Activated CD4-positive, alpha-beta T cell treated with anti-CD3 and anti-CD28 coated beads, Interleukin-2, amount 50 U/mL, for 4 hours (primary cell): ENCODE measurements at regions not wholly inside any gene's neighbourhood (a gene's known extent, or its start where the extent isn't known, plus 50 kb on each side); places are given as distances from the start of the nearest gene placed in this dataset.

Source experiments
- DNase-seq, 2 experiments: peaks; one replicate each; pipeline ENCODE4 v3.0.0-alpha.2; 2020

- no peak for DNase-seq
These were observed 545.8 kb upstream of the ALCAM start for GRCh38 chr3:104820959-104821358.

DNA sequence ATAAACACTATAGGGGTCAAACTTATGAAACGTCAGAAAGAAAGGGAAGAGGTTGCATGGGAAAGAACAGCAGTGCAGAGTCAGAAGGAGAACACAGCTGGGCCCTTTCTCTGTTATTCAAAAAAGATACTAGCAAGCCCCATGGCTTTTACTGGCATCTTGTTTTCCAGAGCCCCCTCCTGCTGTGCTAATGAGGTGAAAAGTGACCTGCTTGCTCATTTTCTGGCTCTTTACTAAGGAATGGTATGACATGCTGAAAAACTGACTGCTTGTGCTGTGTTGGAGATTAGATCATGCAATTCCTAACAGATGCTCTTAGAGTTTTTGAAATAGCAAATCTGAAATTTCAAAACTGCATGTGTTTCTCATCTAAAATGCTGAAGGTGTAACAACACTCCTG, 541.6 kb upstream of the ALCAM start:
- DNase-seq, result no peak

GRCh38 chr3:104831071-104831470, 535.6 kb upstream of the ALCAM start:
- DNase-seq, result no peak

GRCh38 chr3:104832530-104832929, 534.2 kb upstream of the ALCAM start:
- DNase-seq, result no peak

DNA sequence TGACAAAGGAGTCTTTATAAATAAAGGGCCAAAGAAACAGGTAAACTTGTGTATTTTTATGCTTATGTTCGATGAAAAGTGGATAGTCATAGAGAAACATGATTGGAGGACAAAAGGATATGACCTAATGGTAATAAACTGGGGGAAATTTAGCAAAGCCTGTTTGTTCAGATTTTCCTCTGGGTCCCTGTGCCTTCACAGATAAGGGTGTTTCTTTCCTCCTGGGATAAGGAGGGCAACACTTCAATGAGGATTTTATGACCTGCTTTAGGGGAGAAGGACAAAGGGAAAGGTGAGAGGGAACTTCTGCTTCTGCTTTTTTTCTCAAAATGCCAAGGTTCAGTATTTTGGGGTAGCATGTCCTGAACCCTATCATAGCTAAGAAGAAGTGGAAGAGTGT, 531.3 kb upstream of the ALCAM start:
- no peak for DNase-seq

GRCh38 chr3:104846270-104846669, 520.4 kb upstream of the ALCAM start:
- no peak for DNase-seq

DNA sequence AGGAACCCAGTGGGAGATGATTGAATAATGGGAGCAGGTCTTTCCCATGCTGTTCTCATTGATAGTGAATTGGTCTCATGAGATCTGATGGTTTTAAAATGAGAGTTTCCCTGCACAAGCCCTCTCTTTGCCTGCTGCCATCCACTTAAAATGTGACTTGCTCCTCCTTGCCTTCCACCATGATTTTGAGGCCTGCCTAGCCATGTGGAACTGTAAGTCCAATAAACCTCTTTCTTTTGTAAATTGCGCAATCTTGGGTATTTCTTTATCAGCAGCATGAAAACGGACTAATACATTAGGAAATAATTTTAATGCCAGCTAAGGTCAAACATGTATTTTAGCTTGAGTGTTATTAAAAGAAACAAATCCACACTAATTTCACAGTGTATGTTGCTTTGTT, 517.6 kb upstream of the ALCAM start:
- DNase-seq, result no peak

GRCh38 chr3:104854468-104854867, 512.2 kb upstream of the ALCAM start:
- no peak for DNase-seq

GRCh38 chr3:104855702-104856101, 511.0 kb upstream of the ALCAM start:
- DNase-seq, result no peak

- DNase-seq, result no peak
These were observed 510.0 kb upstream of the ALCAM start for GRCh38 chr3:104856741-104857140.

- DNase-seq, result no peak
These were observed 498.4 kb upstream of the ALCAM start for GRCh38 chr3:104868291-104868690.

DNA sequence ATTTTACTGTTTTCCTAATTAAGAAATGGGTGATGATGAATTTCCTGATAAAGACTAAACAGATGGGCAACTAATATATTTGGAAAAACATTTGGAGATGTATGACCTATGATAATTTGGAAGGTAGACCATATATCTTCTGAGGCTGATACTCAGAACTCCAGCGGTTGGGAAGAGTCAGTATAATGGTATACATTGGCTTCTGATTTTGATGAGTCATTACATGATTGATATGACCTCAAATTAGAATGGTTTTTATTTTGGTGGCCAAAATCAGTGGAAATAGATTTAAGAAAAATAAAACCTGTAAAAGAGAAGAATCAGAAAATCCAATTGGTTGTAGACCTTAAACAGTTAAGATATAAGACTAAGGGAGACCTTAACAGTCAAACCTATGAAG, 496.4 kb upstream of the ALCAM start:
- DNase-seq, result no peak

DNA sequence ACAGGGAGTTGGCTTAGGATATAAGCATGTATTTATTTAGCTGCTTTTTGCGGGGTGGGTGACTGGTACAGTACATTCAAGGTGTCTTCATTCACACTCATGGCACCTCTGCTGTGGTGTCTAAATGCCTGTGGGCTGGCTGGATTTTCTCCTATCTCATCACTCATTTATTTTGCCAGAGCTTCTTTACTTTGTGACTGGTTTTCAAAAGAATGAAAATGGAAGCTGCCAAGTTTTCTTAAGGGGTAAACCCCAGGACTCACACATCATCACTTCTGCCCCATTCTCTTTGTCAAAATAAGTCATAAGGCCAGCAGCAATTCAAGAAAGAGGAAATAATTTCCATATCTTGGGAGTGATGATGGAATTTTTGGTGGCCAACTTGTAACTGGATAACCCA, 493.4 kb upstream of the ALCAM start:
- no peak for DNase-seq

DNA sequence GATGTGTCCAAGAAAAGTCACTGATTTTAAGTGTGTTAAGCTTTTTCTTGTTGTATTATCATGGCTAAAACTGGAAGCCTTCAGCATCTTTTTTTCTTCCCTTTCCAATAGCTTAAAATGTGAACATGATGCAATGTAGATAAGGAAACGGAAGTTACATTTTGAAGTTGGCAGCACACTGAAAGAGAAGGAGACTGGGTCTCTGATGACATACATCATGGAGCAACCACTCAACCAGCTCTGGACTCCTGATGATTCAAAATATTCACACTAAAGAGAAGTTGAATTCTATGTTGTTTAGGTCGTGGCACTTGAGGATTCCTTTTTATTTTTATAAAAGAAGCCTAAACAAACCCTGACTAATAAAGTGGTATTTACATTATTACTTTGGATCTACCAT, 488.3 kb upstream of the ALCAM start:
- DNase-seq, result no peak

DNA sequence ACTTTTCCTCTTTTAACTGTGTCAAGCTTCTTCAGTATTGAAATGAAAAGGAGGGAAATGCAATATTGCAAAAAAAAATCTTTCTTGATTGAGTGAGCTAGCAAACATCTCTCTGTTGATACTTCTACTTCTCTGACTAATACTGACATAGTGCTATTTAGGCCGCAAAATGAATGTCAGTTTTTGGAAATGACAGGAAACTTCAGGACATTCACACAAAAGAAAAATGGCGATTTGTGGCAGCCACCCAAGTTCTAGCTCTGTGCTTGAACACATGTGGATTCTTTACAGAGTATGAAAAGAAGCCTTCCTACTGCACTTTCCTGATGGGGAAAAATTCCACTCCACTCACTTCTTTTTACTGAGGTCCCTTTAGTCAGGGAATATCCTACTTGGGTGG, 486.8 kb upstream of the ALCAM start:
- no peak for DNase-seq

DNA sequence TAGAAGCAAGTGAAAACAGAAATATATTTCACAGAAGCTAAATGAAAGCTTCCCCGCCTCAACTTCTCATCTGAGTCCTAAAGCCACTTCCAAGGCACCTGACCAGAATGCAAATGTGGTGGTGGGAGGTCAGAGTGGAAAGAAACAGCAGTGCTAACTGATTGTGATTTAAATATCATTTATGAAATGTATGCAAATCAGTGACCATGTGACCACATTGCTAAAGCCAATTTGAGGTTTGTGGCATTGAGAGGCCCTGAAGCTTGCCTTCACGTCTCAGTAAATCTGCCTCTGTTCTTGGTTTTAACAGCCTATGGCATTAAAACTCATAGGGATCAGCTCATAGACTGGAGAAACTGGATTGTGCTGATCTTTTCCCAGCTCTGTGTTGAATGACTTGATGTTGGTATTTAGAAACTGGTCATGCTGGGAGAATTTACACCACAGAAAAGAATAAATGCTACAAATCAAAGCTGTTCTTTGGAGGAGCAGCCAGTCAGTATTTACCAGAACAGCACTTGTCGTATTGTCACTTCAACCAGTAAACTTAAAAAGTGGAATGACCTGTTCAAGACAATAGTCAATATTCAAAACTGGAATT, 481.4 kb upstream of the ALCAM start:
- no peak for DNase-seq

DNA sequence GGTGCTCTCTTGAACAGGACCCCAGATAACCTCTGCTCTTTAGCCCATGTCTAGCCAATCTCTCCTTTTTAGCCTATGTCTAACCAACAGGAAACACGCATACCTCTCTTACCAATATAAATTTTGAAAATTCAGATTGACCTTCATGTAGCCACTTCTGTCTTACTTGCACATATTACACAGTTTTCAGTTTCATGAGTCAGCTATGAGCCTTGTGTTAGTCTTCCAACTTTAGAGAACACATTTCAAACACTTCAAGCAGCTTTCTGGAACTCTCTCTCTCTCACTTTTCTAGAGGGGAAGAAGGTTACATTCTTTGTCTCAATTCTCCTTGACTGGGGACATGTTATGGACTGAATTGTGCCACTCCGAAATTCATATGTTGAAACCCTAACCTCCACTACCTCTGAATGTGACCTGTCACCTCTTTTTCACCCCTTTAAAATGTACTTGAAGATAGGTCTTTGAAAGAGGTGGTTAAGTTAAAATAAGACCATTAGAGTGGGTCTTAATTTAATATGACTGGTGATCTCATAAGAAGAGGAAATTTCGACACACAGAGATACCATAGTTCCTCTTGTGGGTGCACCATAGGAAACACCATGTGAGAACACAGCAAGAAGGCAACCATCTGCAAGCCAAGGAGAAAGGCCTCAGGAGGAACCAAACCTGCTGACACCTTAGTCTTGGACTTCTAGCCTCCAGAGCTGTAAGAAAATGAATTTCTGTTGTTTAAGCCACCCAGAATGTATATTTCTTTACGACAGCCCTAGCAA, 480.3 kb upstream of the ALCAM start:
- no peak for DNase-seq

DNA sequence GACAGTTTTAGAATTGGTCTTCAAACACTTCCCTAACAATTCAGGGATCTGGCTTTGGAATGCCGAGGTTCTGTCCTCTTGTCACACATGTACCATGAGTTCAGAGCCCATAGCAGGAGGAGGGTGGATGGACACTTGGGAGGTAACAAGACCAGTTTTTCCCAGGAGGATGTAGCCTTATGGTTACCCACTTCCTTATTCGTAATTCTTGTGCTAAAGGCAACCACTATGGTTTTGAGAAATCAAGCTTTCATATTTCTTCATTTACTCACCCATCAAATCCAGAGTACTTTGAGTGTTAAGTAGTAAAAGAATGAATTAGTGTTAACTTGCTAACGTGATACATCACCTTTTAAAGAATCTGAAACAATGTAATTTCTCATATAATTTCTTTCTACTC, 479.6 kb upstream of the ALCAM start:
- DNase-seq, result no peak

GRCh38 chr3:104887619-104888018, 479.1 kb upstream of the ALCAM start:
- no peak for DNase-seq

GRCh38 chr3:104892044-104892443, 474.7 kb upstream of the ALCAM start:
- DNase-seq, result no peak

DNA sequence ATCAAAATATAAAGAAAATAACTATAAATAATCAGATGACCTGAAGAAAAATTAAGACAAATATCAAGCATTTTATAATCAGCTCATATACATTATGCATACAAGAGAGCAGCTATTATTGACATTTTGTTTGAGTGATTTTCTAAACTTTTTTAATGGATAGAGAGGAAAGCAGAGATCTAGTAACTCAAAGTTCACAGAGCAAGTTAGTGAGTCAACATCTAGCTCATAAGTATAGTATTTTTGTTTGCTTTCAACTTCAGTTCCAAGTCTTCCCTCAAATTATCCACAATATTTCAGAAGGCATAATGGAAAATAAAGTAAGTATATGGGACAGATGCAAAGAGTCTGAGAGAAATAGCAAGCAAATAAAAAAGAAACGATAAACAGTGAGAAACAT, 470.1 kb upstream of the ALCAM start:
- DNase-seq, result no peak

DNA sequence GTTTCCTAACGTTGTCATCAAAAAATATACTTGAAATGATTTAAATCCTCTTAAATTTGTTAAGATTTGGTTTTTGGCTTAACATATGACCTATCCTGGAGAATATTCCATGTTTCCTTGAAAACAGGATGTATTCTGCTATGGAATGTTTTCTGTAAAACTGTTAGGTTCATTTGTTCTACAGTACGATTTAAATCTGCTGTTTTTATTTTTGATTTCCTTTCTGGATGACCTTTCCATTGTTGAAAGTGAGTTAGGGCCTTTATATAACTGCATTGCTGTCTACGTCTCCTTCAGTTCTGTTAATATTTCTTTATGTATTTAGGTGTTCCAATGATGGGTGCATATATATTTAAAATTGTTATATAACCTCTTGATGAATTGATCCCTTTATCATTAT, 465.3 kb upstream of the ALCAM start:
- DNase-seq, result no peak

DNA sequence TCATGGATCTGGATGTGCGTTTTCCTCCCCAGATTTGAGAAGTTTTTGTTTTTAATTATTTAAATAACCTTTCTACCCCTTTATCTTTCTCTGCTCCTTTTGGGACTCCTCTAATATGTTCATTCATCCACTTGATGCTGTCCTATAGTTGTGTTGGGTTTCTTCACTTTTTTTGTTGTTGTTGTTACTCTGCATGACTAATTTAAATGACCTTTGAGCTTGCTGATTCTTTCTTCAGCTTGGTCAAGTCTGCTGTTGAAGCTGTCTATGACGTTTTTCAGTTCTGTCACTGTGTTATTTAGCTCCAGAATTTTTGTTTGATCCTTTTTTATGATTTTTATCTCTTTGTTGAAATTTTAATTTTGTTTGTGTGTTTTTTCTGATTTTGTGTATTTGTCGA, 463.6 kb upstream of the ALCAM start:
- no peak for DNase-seq

DNA sequence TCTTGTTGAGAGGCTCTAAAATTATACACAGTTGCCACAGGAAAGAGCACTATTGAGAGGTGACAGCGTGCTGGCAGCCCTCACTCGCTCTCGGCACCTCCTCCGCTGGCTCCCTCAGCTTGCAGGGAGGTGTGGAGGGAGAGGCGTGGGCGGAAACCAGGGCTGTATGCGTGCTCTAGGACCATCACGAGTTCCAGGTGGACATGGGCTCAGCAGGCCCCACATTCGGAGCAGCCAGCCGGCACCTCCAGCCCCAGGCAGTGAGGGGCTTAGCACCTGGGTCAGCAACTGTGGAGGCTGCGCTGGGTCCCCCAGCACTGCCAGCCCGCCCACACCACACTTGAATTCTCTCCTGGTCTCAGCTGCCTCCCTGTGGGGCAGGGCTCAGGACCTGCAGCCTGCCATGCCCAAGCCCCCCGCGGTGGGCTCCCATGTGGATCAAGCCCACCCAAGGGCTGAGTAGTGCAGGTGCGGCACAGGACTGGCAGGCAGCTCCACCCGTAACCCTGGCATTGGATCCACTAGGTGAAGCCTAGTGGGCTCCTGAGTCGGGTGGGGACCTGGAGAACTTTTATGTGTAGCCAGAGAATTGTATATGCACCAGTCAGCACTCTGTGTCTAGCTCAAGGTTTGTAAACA, 460.6 kb upstream of the ALCAM start:
- DNase-seq, result no peak

GRCh38 chr3:104907507-104907906, 459.2 kb upstream of the ALCAM start:
- DNase-seq, result no peak
